Tibial nerve (tissue), 4 donors: ENCODE measurements at regions not wholly inside any gene's neighbourhood (a gene's known extent, or its start where the extent isn't known, plus 50 kb on each side); places are given as distances from the start of the nearest gene placed in this dataset.

ENCODE experiments used
- DNase-seq, 2 donors: peaks; one replicate each; pipeline ENCODE4 v3.0.0-alpha.2; 2019; ENCODE audit warnings: low spot score in 2 of 2
- H3K27ac ChIP-seq, 4 donors: fragments of 200-600 bp; sonication (generic) in 3 of 4; one replicate each; pipeline ENCODE4 v1.5.1; 2017 to 2019; ENCODE audit warnings: mild to moderate bottlenecking in 1 of 4
- H3K27me3 ChIP-seq, 2 donors: fragments of 200-600 bp; sonication (generic) in 1 of 2; one replicate each; pipeline versions ENCODE4 v1.5.1 to v1.6.0; 2017 to 2019
- H3K36me3 ChIP-seq, 3 donors: fragments of 200-600 bp; sonication (generic); one replicate each; pipeline ENCODE4 v1.5.1; 2018 to 2019
- H3K4me1 ChIP-seq, 4 donors: fragments of 200-600 bp; sonication (generic) in 3 of 4; one replicate each; pipeline ENCODE4 v1.5.1; 2017 to 2019
- H3K4me3 ChIP-seq, 4 donors: fragments of 200-600 bp; sonication (generic) in 3 of 4; one replicate each; pipeline ENCODE4 v1.5.1; 2017 to 2019; ENCODE audit warnings: mild to moderate bottlenecking in 1 of 4, moderate library complexity in 1 of 4
- H3K9me3 ChIP-seq, 4 donors: fragments of 200-600 bp; sonication (generic) in 3 of 4; one replicate each; pipeline ENCODE4 v1.5.1; 2017 to 2019
- EP300 ChIP-seq, 2 donors: sonication (generic); formaldehyde crosslinking; IDR thresholded peaks; one replicate each; pipeline ENCODE4 v1.6.1; 2017; ENCODE audit warnings: antibody characterized with exemption in 2 of 2, mild to moderate bottlenecking in 1 of 2
- POLR2A ChIP-seq, 2 donors: fragments of 450-650 bp; IDR thresholded peaks; one replicate each; pipeline ENCODE4 v1.6.1; 2017; ENCODE audit warnings: antibody characterized with exemption in 2 of 2, mild to moderate bottlenecking in 2 of 2, moderate library complexity in 2 of 2
- WGBS, 2 donors: methylation state at CpG; one replicate each; pipeline ENCODE4 v1.1.5; 2018; 5-methylcytosine and 5-hydroxymethylcytosine counted together
- TF ChIP-seq, protein P1 (sequence below), 5 experiments: fragments of 200-600 bp in 3 of 5; fragments of 450-650 bp in 2 of 5; sonication (generic) in 3 of 5; IDR thresholded peaks; one replicate each; pipeline ENCODE4 v1.5.1; 2016 to 2019; ENCODE audit warnings: antibody characterized with exemption in 5 of 5, mild to moderate bottlenecking in 3 of 5, moderate library complexity in 2 of 5

DNA sequence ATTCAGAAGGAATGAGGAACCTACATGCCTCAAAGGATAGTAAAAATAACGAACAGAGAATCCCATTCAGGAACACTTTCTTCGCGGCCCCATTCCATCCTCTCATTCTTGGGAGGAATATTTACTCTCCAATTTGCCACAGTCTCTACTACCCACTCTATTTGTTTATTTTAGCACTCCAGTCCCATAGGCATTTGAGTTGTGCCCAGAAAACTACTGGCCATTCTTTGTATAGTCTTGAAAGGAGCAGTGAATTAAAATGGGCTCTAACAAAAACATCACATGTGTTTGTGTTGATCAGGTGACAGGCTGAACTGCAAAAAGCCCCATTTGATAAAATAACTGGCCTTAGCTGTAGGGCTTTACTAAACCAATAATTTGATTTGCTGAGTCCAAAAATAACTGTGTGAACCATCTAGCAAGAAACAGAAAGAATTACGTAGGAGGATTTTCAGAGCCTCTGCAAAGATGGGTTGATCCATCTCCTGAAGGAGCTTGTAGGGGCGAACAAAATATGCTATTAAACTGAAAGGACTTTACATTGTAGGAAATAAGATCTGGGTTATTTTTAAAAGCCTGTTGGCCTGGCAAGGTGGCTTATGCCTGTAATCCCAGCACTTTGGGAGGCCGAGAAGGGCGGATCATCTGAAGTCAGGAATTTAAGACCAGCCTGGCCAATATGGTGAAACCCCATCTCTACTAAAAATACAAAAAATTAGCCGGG is 142.3 kb upstream of the CPNE8 start:
- Histone ChIP-seq H3K27ac (no peak overlapping the region), H3K36me3 (no peaks in the 10 kb centered on the region), H3K4me3 (no peak overlapping the region), H3K9me3 (no peaks in the 10 kb centered on the region), H3K27me3 (no peaks in the 10 kb centered on the region), H3K4me1 (peaks cover 0 to 4% (median 0%) of the 10 kb centered on the region in 4 donors)
- DNase-seq: no peak
- TF ChIP-seq EP300 (IDR thresholded peaks at IDR 0.05): no peak
- TF ChIP-seq, protein P1, sequence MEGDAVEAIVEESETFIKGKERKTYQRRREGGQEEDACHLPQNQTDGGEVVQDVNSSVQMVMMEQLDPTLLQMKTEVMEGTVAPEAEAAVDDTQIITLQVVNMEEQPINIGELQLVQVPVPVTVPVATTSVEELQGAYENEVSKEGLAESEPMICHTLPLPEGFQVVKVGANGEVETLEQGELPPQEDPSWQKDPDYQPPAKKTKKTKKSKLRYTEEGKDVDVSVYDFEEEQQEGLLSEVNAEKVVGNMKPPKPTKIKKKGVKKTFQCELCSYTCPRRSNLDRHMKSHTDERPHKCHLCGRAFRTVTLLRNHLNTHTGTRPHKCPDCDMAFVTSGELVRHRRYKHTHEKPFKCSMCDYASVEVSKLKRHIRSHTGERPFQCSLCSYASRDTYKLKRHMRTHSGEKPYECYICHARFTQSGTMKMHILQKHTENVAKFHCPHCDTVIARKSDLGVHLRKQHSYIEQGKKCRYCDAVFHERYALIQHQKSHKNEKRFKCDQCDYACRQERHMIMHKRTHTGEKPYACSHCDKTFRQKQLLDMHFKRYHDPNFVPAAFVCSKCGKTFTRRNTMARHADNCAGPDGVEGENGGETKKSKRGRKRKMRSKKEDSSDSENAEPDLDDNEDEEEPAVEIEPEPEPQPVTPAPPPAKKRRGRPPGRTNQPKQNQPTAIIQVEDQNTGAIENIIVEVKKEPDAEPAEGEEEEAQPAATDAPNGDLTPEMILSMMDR (IDR thresholded peaks at IDR 0.05): no peak
- no peak for TF ChIP-seq POLR2A (IDR thresholded peaks at IDR 0.05)
- WGBS, 2 donors: 75 to 81% methylated on average over 8 of the region's 8 CpGs

DNA sequence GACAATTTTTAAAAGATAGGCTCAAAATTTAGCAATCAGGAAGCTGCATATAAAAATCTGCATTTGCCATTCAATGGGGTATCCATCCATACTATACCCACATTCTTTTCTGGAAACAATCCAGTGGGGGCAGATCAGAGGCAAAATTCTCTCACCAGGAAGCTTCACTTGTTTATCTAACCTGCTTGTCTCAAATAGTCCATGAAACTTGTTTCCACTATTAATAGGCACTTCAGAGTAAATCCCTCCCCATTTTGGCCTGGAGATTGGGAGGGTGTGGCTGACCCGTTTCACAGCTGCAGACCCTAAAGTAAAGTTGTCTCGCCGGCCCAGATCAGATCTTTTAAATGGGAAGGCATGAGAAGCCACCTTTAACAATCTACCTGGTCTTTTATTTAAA is 139.4 kb upstream of the CPNE8 start:
- H3K4me3 ChIP-seq: no peak overlapping the region
- H3K36me3 ChIP-seq: no peaks in the 10 kb centered on the region
- WGBS, 2 donors: 31 to 39% methylated on average over 3 of the region's 3 CpGs
- TF ChIP-seq POLR2A (IDR thresholded peaks at IDR 0.05) (no peak), EP300 (IDR thresholded peaks at IDR 0.05) (no peak)
- TF ChIP-seq, protein P1 (IDR thresholded peaks at IDR 0.05): no peak
- no peaks in the 10 kb centered on the region for H3K9me3 ChIP-seq
- H3K4me1 ChIP-seq: peaks cover 0 to 4% (median 0%) of the 10 kb centered on the region in 4 donors
- no peaks in the 10 kb centered on the region for H3K27me3 ChIP-seq
- H3K27ac ChIP-seq: no peak overlapping the region
- DNase-seq: no peak

- H3K4me1 ChIP-seq: peaks cover 0 to 4% (median 0%) of the 10 kb centered on the region in 4 donors
- TF ChIP-seq EP300 (IDR thresholded peaks at IDR 0.05) (no peak), POLR2A (IDR thresholded peaks at IDR 0.05) (no peak)
- TF ChIP-seq, protein P1 (IDR thresholded peaks at IDR 0.05): no peak
- H3K27ac ChIP-seq: no peak overlapping the region
- 24 to 37% methylated on average over 2 of the region's 2 CpGs for WGBS, 2 donors
- H3K9me3 ChIP-seq: no peaks in the 10 kb centered on the region
- H3K4me3 ChIP-seq: no peak overlapping the region
- DNase-seq: no peak
- no peaks in the 10 kb centered on the region for H3K36me3 ChIP-seq
- no peaks in the 10 kb centered on the region for H3K27me3 ChIP-seq
These were observed 138.0 kb upstream of the CPNE8 start for GRCh38 chr12:39043424-39043822.

GRCh38 chr12:39040275-39040674 is 134.9 kb upstream of the CPNE8 start:
- Histone ChIP-seq H3K27me3 (no peaks in the 10 kb centered on the region), H3K4me3 (no peak overlapping the region), H3K27ac (no peak overlapping the region), H3K9me3 (no peaks in the 10 kb centered on the region), H3K36me3 (no peaks in the 10 kb centered on the region), H3K4me1 (peaks cover 0 to 4% (median 0%) of the 10 kb centered on the region in 4 donors)
- WGBS, 2 donors: 88 to 96% methylated on average over 2 of the region's 2 CpGs
- TF ChIP-seq POLR2A (IDR thresholded peaks at IDR 0.05): no peak
- TF ChIP-seq, protein P1 (IDR thresholded peaks at IDR 0.05): no peak
- no peak for TF ChIP-seq EP300 (IDR thresholded peaks at IDR 0.05)
- no peak for DNase-seq

DNA sequence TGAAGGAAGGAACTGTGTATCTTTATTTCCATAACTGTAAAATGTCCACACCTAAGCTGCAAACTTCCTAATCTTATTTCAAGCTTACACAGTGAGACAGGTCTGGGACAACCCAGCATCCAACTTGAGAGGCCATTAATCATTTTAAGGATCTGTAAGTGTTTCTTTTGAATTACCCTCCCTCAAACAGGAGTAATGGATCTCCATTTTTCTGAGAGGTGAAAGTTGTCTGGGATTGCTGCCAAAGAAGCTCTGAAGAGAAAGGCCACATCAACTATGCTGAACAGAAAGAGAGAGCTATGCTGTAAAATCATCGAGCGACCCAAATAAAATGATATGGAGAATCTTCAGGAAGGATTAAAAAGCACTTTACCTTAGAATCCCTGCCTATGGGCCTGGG is 131.7 kb upstream of the CPNE8 start:
- Histone ChIP-seq H3K36me3 (no peaks in the 10 kb centered on the region), H3K9me3 (no peaks in the 10 kb centered on the region), H3K4me1 (no peaks in the 10 kb centered on the region), H3K27me3 (no peaks in the 10 kb centered on the region), H3K4me3 (no peak overlapping the region), H3K27ac (no peak overlapping the region)
- WGBS, 2 donors: 73 to 76% methylated on average over 2 of the region's 2 CpGs
- TF ChIP-seq POLR2A (IDR thresholded peaks at IDR 0.05): no peak
- TF ChIP-seq EP300 (IDR thresholded peaks at IDR 0.05): no peak
- TF ChIP-seq, protein P1 (IDR thresholded peaks at IDR 0.05): no peak
- no peak for DNase-seq
